Breast epithelium (tissue), 3 donors: ENCODE measurements at regions not wholly inside any gene's neighbourhood (a gene's known extent, or its start where the extent isn't known, plus 50 kb on each side); places are given as distances from the start of the nearest gene placed in this dataset.

Experiments used
- CTCF ChIP-seq, 3 donors: fragments of 450-650 bp; IDR thresholded peaks; one replicate each; pipeline ENCODE4 v1.5.1; 2016 to 2017; ENCODE audit warnings: antibody characterized with exemption in 3 of 3, mild to moderate bottlenecking in 3 of 3, moderate library complexity in 3 of 3
- POLR2A ChIP-seq: fragments of 450-650 bp; IDR thresholded peaks from one replicate; pipeline ENCODE4 v1.6.1; 2016; ENCODE audit warnings: antibody characterized with exemption, mild to moderate bottlenecking, moderate library complexity

GRCh38 chr2:226464380-226464779, 335.2 kb downstream of the IRS1 start:
- TF ChIP-seq CTCF (IDR thresholded peaks at IDR 0.05) (no peak), POLR2A (no peak)
